ENCODE measurements at regions not wholly inside any gene's neighbourhood (a gene's known extent, or its start where the extent isn't known, plus 50 kb on each side); places are given as distances from the start of the nearest gene placed in this dataset.
"Not testable (repeated sequence)": the region's sequence is repeated elsewhere in the genome, so short reads cannot be mapped to it uniquely, and the experiment has no call there.

GRCh38 chr15:91622711-91623342 lies 230.7 kb upstream of the SLCO3A1 start:
- DNase-seq: no peak

GRCh38 chr15:91624353-91624968 lies 229.0 kb upstream of the SLCO3A1 start:
- no peak for DNase-seq

GRCh38 chr15:91625506-91625905 lies 228.0 kb upstream of the SLCO3A1 start:
- DNase-seq: no peak

- DNase-seq: no peak
Measured at GRCh38 chr15:91627473-91628278, 225.8 kb upstream of the SLCO3A1 start.

GRCh38 chr15:91630090-91630489 lies 223.4 kb upstream of the SLCO3A1 start:
- DNase-seq: no peak

GRCh38 chr15:91632176-91632575 lies 221.3 kb upstream of the SLCO3A1 start:
- DNase-seq: no peak

GRCh38 chr15:91632981-91633380 lies 220.5 kb upstream of the SLCO3A1 start:
- no peak for DNase-seq

- no peak for DNase-seq
Measured at GRCh38 chr15:91634179-91634578, 219.3 kb upstream of the SLCO3A1 start.

GRCh38 chr15:91635080-91635479 lies 218.4 kb upstream of the SLCO3A1 start:
- DNase-seq: no peak

- DNase-seq: no peak
Measured at GRCh38 chr15:91635641-91636040, 217.9 kb upstream of the SLCO3A1 start.

GRCh38 chr15:91649016-91649415 lies 204.5 kb upstream of the SLCO3A1 start:
- no peak for DNase-seq

- DNase-seq: no peak
Measured at GRCh38 chr15:91649831-91650321, 203.6 kb upstream of the SLCO3A1 start.

- DNase-seq: no peak
Measured at GRCh38 chr15:91651251-91651650, 202.3 kb upstream of the SLCO3A1 start.

GRCh38 chr15:91652610-91653207 lies 200.8 kb upstream of the SLCO3A1 start:
- DNase-seq: peak in 2 of 3 experiments; percentile 18 to 58

- DNase-seq: not testable (repeated sequence)
Measured at GRCh38 chr15:91655563-91656290, 197.8 kb upstream of the SLCO3A1 start.

- DNase-seq: peak in 2 of 3 experiments; percentile 77 to 96
Measured at GRCh38 chr15:91660174-91660649, 193.3 kb upstream of the SLCO3A1 start.

GRCh38 chr15:91664224-91664836 lies 189.2 kb upstream of the SLCO3A1 start:
- no peak for DNase-seq

GRCh38 chr15:91665212-91665611 lies 188.3 kb upstream of the SLCO3A1 start:
- DNase-seq: no peak

- no peak for DNase-seq
Measured at GRCh38 chr15:91668370-91668769, 185.1 kb upstream of the SLCO3A1 start.

GRCh38 chr15:91670108-91670507 lies 183.4 kb upstream of the SLCO3A1 start:
- no peak for DNase-seq

GRCh38 chr15:91678003-91678402 lies 175.5 kb upstream of the SLCO3A1 start:
- DNase-seq: no peak

- peak in 1 of 3 experiments; percentile 9 for DNase-seq
Measured at GRCh38 chr15:91679447-91679846, 174.1 kb upstream of the SLCO3A1 start.

All from NCI-H1417 (cell line).